IMR-90 (cell line): ENCODE measurements at regions not wholly inside any gene's neighbourhood (a gene's known extent, or its start where the extent isn't known, plus 50 kb on each side); places are given as distances from the start of the nearest gene placed in this dataset.

Source experiments
- ATAC-seq: fragments of 200-7000 bp; cut with Tn5 transposase; 2 replicates; pipeline ENCODE4 v1.9.1; 2020; ENCODE audit warnings: low read depth, mild to moderate bottlenecking, moderate library complexity
- BruUV-seq: library from RNA; stranded (reverse); fragments of 400-500 nt; replicated peaks from 2 replicates; lab custom pipeline; 2021; lab: Mats Ljungman, UMichigan
- CTCF ChIA-PET: fragments of 300-600 bp; formaldehyde crosslinking; extraction: SDS; loops from one replicate; lab custom pipeline; 2021; ENCODE audit warnings: antibody characterized with exemption; lab: Yijun Ruan, JAX
- POLR2A ChIA-PET: fragments of 300-600 bp; sonication (Branson Sonifier 250); formaldehyde crosslinking; loops from one replicate; lab custom pipeline; 2022; ENCODE audit warnings: antibody characterized with exemption; ENCODE audit not compliant: unreplicated experiment; lab: Charles Lee
- DNase-seq: peaks from one replicate; pipeline ENCODE4 v3.0.0; 2013
- H2AFZ ChIP-seq: replicated peaks from 2 replicates; pipeline ENCODE3; 2013; ENCODE audit warnings: low read length, mild to moderate bottlenecking; ENCODE audit not compliant: poor library complexity
- H2AK5ac ChIP-seq: 2 replicates; pipeline ENCODE4 v1.6.1; 2013; ENCODE audit warnings: low read depth, low read length, inconsistent platforms
- H2AK9ac ChIP-seq: replicated peaks from 2 replicates; pipeline ENCODE3; 2013; ENCODE audit warnings: mild to moderate bottlenecking, low read depth, low read length, moderate library complexity; ENCODE audit not compliant: poor library complexity
- H2BK120ac ChIP-seq: 2 replicates; pipeline ENCODE4 v1.6.1; 2013; ENCODE audit warnings: low read depth, low read length, inconsistent platforms
- H2BK15ac ChIP-seq: 3 replicates; pipeline ENCODE4 v1.6.1; 2013; ENCODE audit warnings: low read depth, low read length, inconsistent platforms
- H2BK20ac ChIP-seq: 2 replicates; pipeline ENCODE4 v1.6.1; 2013; ENCODE audit warnings: low read depth, mild to moderate bottlenecking, inconsistent platforms, low read length, moderate library complexity
- H2BK5ac ChIP-seq: 2 replicates; pipeline ENCODE4 v1.6.1; 2013; ENCODE audit warnings: mild to moderate bottlenecking, low read depth, low read length, inconsistent platforms; ENCODE audit not compliant: poor library complexity, severe bottlenecking
- H3K14ac ChIP-seq: replicated peaks from 2 replicates; pipeline ENCODE4 v1.6.1; 2013; ENCODE audit warnings: low read depth, low read length, inconsistent platforms
- H3K18ac ChIP-seq: 2 replicates; pipeline ENCODE4 v1.6.1; 2013; ENCODE audit warnings: low read depth, low read length, control low read depth
- H3K23ac ChIP-seq: 2 replicates; pipeline ENCODE4 v1.6.1; 2013; ENCODE audit warnings: low read depth, low read length, inconsistent platforms
- H3K27ac ChIP-seq: 2 replicates; pipeline ENCODE4 v1.5.1; 2013; ENCODE audit warnings: mild to moderate bottlenecking, control low read depth, low read length; ENCODE audit not compliant: insufficient read depth
- H3K27me3 ChIP-seq: 2 replicates; pipeline ENCODE4 v1.6.1; 2013; ENCODE audit warnings: low read length; ENCODE audit not compliant: control insufficient read depth, insufficient read depth
- H3K36me3 ChIP-seq: 2 replicates; pipeline ENCODE4 v1.6.1; 2013; ENCODE audit warnings: low read length, mixed read lengths; ENCODE audit not compliant: control insufficient read depth, insufficient read depth
- H3K4ac ChIP-seq: 2 replicates; pipeline ENCODE4 v1.6.1; 2013; ENCODE audit warnings: low read depth, low read length, inconsistent platforms
- H3K4me1 ChIP-seq: 2 replicates; pipeline ENCODE4 v1.6.1; 2013; ENCODE audit warnings: low read length, mixed read lengths; ENCODE audit not compliant: control insufficient read depth, insufficient read depth
- H3K4me2 ChIP-seq: 2 replicates; pipeline ENCODE4 v1.6.1; 2013; ENCODE audit warnings: low read depth, mild to moderate bottlenecking, control low read depth, low read length, moderate library complexity
- H3K4me3 ChIP-seq: 2 replicates; pipeline ENCODE4 v1.5.1; 2013; ENCODE audit warnings: low read depth, mild to moderate bottlenecking, control low read depth, low read length, moderate library complexity; ENCODE audit not compliant: insufficient read depth
- H3K56ac ChIP-seq: 2 replicates; pipeline ENCODE4 v1.6.1; 2013; ENCODE audit warnings: low read length, inconsistent platforms; ENCODE audit not compliant: insufficient read depth; ENCODE audit errors: extremely low read depth
- H3K79me1 ChIP-seq, 2 experiments: 2 replicates each; pipeline ENCODE4 v1.6.1; 2013; ENCODE audit warnings: low read length in 2 of 2, inconsistent platforms in 1 of 2, low read depth in 1 of 2
- H3K9ac ChIP-seq: 2 replicates; pipeline ENCODE4 v1.6.1; 2013; ENCODE audit warnings: low read depth, low read length, control low read depth
- H3K9me1 ChIP-seq: 2 replicates; pipeline ENCODE4 v1.6.1; 2013; ENCODE audit warnings: low read length, inconsistent platforms; ENCODE audit not compliant: insufficient read depth
- H3K9me3 ChIP-seq: 2 replicates; pipeline ENCODE4 v1.6.1; 2013; ENCODE audit warnings: low read length; ENCODE audit not compliant: control insufficient read depth, insufficient read depth
- H4K20me1 ChIP-seq: 2 replicates; pipeline ENCODE4 v1.6.1; 2013; ENCODE audit warnings: low read length, inconsistent platforms; ENCODE audit not compliant: insufficient read depth
- H4K5ac ChIP-seq: 2 replicates; pipeline ENCODE4 v1.6.1; 2013; ENCODE audit warnings: mild to moderate bottlenecking, low read depth, low read length, control low read depth
- H4K8ac ChIP-seq, 2 experiments: 2 replicates each; pipeline ENCODE4 v1.6.1; 2013; ENCODE audit warnings: low read depth in 2 of 2, low read length in 2 of 2, control low read depth in 1 of 2, inconsistent platforms in 1 of 2
- H4K91ac ChIP-seq: 2 replicates; pipeline ENCODE4 v1.6.1; 2013; ENCODE audit warnings: low read depth, low read length, inconsistent platforms; ENCODE audit not compliant: insufficient read depth
- BHLHE40 ChIP-seq: fragments of 150-350 bp; IDR thresholded peaks from 2 replicates; pipeline ENCODE4 v1.6.1; 2016; ENCODE audit warnings: mild to moderate bottlenecking, low read depth, low read length
- CHD1 ChIP-seq: IDR thresholded peaks from 2 replicates; pipeline ENCODE4 v1.6.1; 2012; ENCODE audit warnings: low read depth, low read length, improper control_type of control experiment
- FOS ChIP-seq: fragments of 150-350 bp; IDR thresholded peaks from 2 replicates; pipeline ENCODE4 v1.6.1; 2016; ENCODE audit warnings: low read depth, low read length
- MAFK ChIP-seq: IDR thresholded peaks from 2 replicates; pipeline ENCODE4 v1.6.1; 2012; ENCODE audit warnings: low read depth, low read length, improper control_type of control experiment
- MAZ ChIP-seq: IDR thresholded peaks from 2 replicates; pipeline ENCODE4 v1.6.1; 2012; ENCODE audit warnings: low read depth, mild to moderate bottlenecking, low read length, improper control_type of control experiment, moderate library complexity, borderline replicate concordance
- MXI1 ChIP-seq: IDR thresholded peaks from 2 replicates; pipeline ENCODE4 v1.6.1; 2012; ENCODE audit warnings: low read depth, mild to moderate bottlenecking, low read length, moderate library complexity, borderline replicate concordance
- NFE2L2 ChIP-seq: fragments of 150-350 bp; IDR thresholded peaks from 2 replicates; pipeline ENCODE4 v1.6.1; 2016; ENCODE audit warnings: low read depth, mild to moderate bottlenecking, low read length
- POLR2A ChIP-seq: IDR thresholded peaks from 2 replicates; pipeline ENCODE4 v1.6.1; 2012; ENCODE audit warnings: mild to moderate bottlenecking, low read depth, low read length
- RAD21 ChIP-seq: IDR thresholded peaks from 2 replicates; pipeline ENCODE4 v1.6.1; 2012; ENCODE audit warnings: low read length, improper control_type of control experiment
- RCOR1 ChIP-seq: IDR thresholded peaks from 2 replicates; pipeline ENCODE4 v1.6.1; 2012; ENCODE audit warnings: mild to moderate bottlenecking, low read length, improper control_type of control experiment; ENCODE audit not compliant: insufficient replicate concordance
- SMC3 ChIP-seq: fragments of 150-350 bp; IDR thresholded peaks from 2 replicates; pipeline ENCODE4 v1.6.1; 2016; ENCODE audit warnings: low read depth, mild to moderate bottlenecking, antibody characterized with exemption, low read length, moderate library complexity
- WGBS, 2 experiments: methylation state at CpG; one replicate each; pipeline versions ENCODE4 v1.1.5 to v1.1.7; 2013; ENCODE audit warnings: missing lambda C conversion rate in 2 of 2; ENCODE audit not compliant: insufficient read length in 1 of 2; ENCODE audit errors: extremely low coverage in 2 of 2; 5-methylcytosine and 5-hydroxymethylcytosine counted together
- dilution Hi-C: fragments of 300-500 bp; cut with HindIII; formaldehyde crosslinking; loops from one replicate; pipeline ENCODE4 v1.14.3; 2018; ENCODE audit warnings: low sequenced_read_pairs; ENCODE audit not compliant: unreplicated experiment
- in situ Hi-C: fragments of 300-500 bp; cut with MboI; formaldehyde crosslinking; loops from 3 replicates; pipeline ENCODE4 v1.14.3; 2019; ENCODE audit warnings: low sequenced_read_pairs, inconsistent platforms, mixed read lengths
- intact Hi-C: fragments of 100-400 bp; cut with micrococcal nuclease; formaldehyde crosslinking; loops from 2 replicates; pipeline ENCODE4 v1.10.0; 2022
- TF ChIP-seq, protein P1 (sequence below): fragments of 150-350 bp; IDR thresholded peaks from 2 replicates; pipeline ENCODE4 v1.6.1; 2016; ENCODE audit warnings: low read depth, mild to moderate bottlenecking, low read length, moderate library complexity, borderline replicate concordance
- TF ChIP-seq, protein P2 (sequence below): fragments of 150-350 bp; IDR thresholded peaks from 2 replicates; pipeline ENCODE4 v1.6.1; 2017; ENCODE audit warnings: mild to moderate bottlenecking, antibody characterized with exemption, low read length, low read depth

DNA sequence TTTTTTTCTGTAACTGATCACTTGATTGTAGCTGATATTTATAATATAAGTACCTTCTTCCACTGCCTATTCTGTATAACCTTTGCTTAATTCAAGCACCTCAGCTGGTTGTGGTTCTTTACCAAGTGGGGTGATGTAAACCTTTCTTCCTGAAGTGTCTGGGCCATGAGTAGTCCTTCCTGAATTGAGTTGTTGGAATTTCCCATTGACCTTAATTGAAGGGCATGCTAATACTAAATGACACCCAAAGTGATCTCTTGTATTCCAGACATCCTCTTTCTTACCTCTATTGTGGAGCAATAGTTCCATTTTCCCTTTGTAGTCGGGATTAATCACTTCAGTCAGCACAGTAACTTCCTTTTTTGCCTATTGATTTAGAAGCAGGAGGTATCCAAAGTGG is 1496.8 kb upstream of the CELF4 start:
- no peak overlapping the region for H2AFZ ChIP-seq
- H3K9ac ChIP-seq: no peak overlapping the region
- TF ChIP-seq RAD21 (no peak), MXI1 (no peak), RCOR1 (no peak), MAZ (no peak), NFE2L2 (no peak), CHD1 (no peak), MAFK (no peak), FOS (no peak), POLR2A (no peak), SMC3 (no peak), BHLHE40 (no peak)
- TF ChIP-seq, protein P1, sequence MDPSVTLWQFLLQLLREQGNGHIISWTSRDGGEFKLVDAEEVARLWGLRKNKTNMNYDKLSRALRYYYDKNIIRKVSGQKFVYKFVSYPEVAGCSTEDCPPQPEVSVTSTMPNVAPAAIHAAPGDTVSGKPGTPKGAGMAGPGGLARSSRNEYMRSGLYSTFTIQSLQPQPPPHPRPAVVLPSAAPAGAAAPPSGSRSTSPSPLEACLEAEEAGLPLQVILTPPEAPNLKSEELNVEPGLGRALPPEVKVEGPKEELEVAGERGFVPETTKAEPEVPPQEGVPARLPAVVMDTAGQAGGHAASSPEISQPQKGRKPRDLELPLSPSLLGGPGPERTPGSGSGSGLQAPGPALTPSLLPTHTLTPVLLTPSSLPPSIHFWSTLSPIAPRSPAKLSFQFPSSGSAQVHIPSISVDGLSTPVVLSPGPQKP: no peak
- TF ChIP-seq, protein P2, sequence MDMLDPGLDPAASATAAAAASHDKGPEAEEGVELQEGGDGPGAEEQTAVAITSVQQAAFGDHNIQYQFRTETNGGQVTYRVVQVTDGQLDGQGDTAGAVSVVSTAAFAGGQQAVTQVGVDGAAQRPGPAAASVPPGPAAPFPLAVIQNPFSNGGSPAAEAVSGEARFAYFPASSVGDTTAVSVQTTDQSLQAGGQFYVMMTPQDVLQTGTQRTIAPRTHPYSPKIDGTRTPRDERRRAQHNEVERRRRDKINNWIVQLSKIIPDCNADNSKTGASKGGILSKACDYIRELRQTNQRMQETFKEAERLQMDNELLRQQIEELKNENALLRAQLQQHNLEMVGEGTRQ: no peak
- no peak overlapping the region for H3K27ac ChIP-seq
- no peak overlapping the region for H2BK20ac ChIP-seq
- POLR2A ChIA-PET: no interaction called here
- no peak overlapping the region for H2AK9ac ChIP-seq
- no peak overlapping the region for H3K4me3 ChIP-seq
- no peaks in the 10 kb centered on the region for H3K36me3 ChIP-seq
- no peak overlapping the region for H2BK5ac ChIP-seq
- no peak overlapping the region for H3K4me2 ChIP-seq
- no peak overlapping the region for H4K91ac ChIP-seq
- CTCF ChIA-PET: no interaction called here
- no peak overlapping the region for H3K14ac ChIP-seq
- H3K18ac ChIP-seq: no peak overlapping the region
- no TSS peak for BruUV-seq
- no peaks in the 10 kb centered on the region for H3K4me1 ChIP-seq
- intact Hi-C loops (no loop called here), in situ Hi-C loops (no loop called here), dilution Hi-C loops (no loop called here)
- H3K56ac ChIP-seq: no peak overlapping the region
- H3K23ac ChIP-seq: no peak overlapping the region
- H4K20me1 ChIP-seq: no peaks in the 10 kb centered on the region
- H4K5ac ChIP-seq: no peak overlapping the region
- no peak for DNase-seq
- WGBS, 2 experiments: no CpG with 5 or more reads among the region's 1 CpG
- H3K9me3 ChIP-seq: no peaks in the 10 kb centered on the region
- H4K8ac ChIP-seq: no peak overlapping the region
- H2AK5ac ChIP-seq: no peak overlapping the region
- H2BK15ac ChIP-seq: no peak overlapping the region
- H3K9me1 ChIP-seq: no peaks in the 10 kb centered on the region
- no peaks in the 10 kb centered on the region for H3K27me3 ChIP-seq
- no peak for ATAC-seq
- H3K4ac ChIP-seq: no peak overlapping the region
- no peak overlapping the region for H2BK120ac ChIP-seq
- no peaks in the 10 kb centered on the region for H3K79me1 ChIP-seq
